DOHH2 (cell line): ENCODE measurements at regions not wholly inside any gene's neighbourhood (a gene's known extent, or its start where the extent isn't known, plus 50 kb on each side); places are given as distances from the start of the nearest gene placed in this dataset.

Source experiments
- H3F3A ChIP-seq: fragments of 200-600 bp; sonication (generic), shearing (Covaris generic); 2 replicates; pipeline ENCODE4 v1.6.0; 2016; ENCODE audit warnings: antibody characterized with exemption, mild to moderate bottlenecking; ENCODE audit not compliant: control insufficient read depth, insufficient read depth
- H3K27ac ChIP-seq: fragments of 200-600 bp; sonication (generic); 2 replicates; pipeline ENCODE4 v1.5.1; 2014; ENCODE audit warnings: low read depth, mild to moderate bottlenecking, low read length, moderate library complexity
- H3K27me3 ChIP-seq: fragments of 200-600 bp; sonication (generic); 2 replicates; pipeline ENCODE4 v1.6.1; 2014; ENCODE audit warnings: mild to moderate bottlenecking, low read length, mixed read lengths; ENCODE audit not compliant: control insufficient read depth
- H3K36me3 ChIP-seq: fragments of 200-600 bp; sonication (generic); 2 replicates; pipeline ENCODE4 v1.6.1; 2014; ENCODE audit warnings: mild to moderate bottlenecking, low read length, moderate library complexity, mixed read lengths; ENCODE audit not compliant: control insufficient read depth
- H3K4me1 ChIP-seq: fragments of 200-600 bp; sonication (generic); 2 replicates; pipeline ENCODE4 v1.6.1; 2014; ENCODE audit warnings: mild to moderate bottlenecking, low read length, mixed read lengths; ENCODE audit not compliant: control insufficient read depth
- H3K4me2 ChIP-seq: fragments of 200-600 bp; sonication (generic); 2 replicates; pipeline ENCODE4 v1.6.0; 2014; ENCODE audit warnings: mild to moderate bottlenecking, low read length, moderate library complexity
- H3K4me3 ChIP-seq: fragments of 200-600 bp; sonication (generic); 2 replicates; pipeline ENCODE4 v1.5.1; 2014; ENCODE audit warnings: mild to moderate bottlenecking, low read length, mixed read lengths
- H3K79me2 ChIP-seq: fragments of 200-600 bp; sonication (generic); 2 replicates; pipeline ENCODE4 v1.6.1; 2014; ENCODE audit warnings: mild to moderate bottlenecking, low read length, mixed read lengths; ENCODE audit not compliant: control insufficient read depth
- H3K9me2 ChIP-seq: fragments of 200-600 bp; sonication (generic); replicated peaks from 2 replicates; pipeline ENCODE4 v1.6.1; 2014; ENCODE audit warnings: mild to moderate bottlenecking, low read length, mixed read lengths; ENCODE audit not compliant: control insufficient read depth
- H3K9me3 ChIP-seq: fragments of 200-600 bp; sonication (generic); 2 replicates; pipeline ENCODE4 v1.6.1; 2014; ENCODE audit warnings: antibody characterized with exemption, low read length, mixed read lengths; ENCODE audit not compliant: control insufficient read depth, insufficient read depth
- H4K20me1 ChIP-seq: fragments of 200-600 bp; sonication (generic); 2 replicates; pipeline ENCODE4 v1.6.0; 2014; ENCODE audit warnings: low read depth, mild to moderate bottlenecking, antibody characterized with exemption, low read length, moderate library complexity; ENCODE audit not compliant: control insufficient read depth, insufficient read depth
- EZH2phosphoT487 ChIP-seq: fragments of 200-600 bp; sonication (generic); IDR thresholded peaks from 2 replicates; pipeline ENCODE4 v1.6.1; 2017; ENCODE audit warnings: borderline replicate concordance, mild to moderate bottlenecking, antibody characterized with exemption, low read length, moderate library complexity, mixed read lengths
- TF ChIP-seq, protein P1 (sequence below): fragments of 200-600 bp; sonication (generic); IDR thresholded peaks from one replicate; pipeline ENCODE4 v1.5.1; 2014; ENCODE audit warnings: antibody characterized with exemption, mild to moderate bottlenecking, low read depth, low read length; ENCODE audit not compliant: poor library complexity, severe bottlenecking

DNA sequence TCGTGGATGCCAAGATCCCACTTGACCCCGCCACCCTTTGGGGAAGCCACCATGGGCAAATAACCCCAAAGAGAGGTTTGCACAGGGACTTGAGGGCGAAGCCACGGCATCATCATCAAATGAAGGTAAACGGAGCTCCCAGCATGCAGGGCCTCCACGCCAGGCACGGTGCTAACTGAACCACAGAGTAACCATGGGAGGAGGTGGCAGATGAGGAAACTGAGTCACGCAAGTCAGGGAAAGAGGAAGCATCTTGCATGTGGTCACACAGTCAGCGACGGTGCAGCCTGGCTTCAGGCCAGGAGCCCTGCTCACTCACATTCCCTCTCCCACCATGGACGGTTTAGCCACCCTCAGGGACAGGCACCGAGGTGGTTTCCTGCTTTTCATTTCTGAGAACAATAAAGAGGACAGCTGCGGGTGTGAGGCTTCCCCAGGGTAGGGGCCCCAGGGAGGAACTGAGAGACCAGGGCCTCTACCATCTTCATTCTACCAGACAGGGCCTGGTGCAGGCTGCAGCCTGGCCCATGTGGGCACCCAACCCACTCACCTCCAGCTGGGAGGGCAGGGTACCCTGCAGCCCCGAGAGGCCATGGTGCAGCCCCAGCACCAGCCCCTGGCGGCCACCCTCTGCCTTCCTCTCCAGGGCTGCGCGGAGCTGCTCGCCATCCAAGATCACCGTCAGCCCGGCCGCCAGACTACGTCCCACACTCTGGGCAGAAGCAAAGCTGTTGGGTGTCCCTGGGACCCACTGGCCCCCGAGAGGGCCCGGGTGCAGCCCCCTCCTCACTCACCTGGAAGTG, 78.3 kb downstream of the RMI2 start:
- no peaks in the 10 kb centered on the region for H3K27me3 ChIP-seq
- H3K36me3 ChIP-seq, result no peaks in the 10 kb centered on the region
- H3K9me2 ChIP-seq, result no peaks in the 10 kb centered on the region
- no peak overlapping the region for H3K4me2 ChIP-seq
- H3K4me1 ChIP-seq, result peaks cover 5% of the 10 kb centered on the region
- H4K20me1 ChIP-seq, result no peaks in the 10 kb centered on the region
- no peaks in the 10 kb centered on the region for H3K79me2 ChIP-seq
- no peak overlapping the region for H3K4me3 ChIP-seq
- H3K27ac ChIP-seq, result no peak overlapping the region
- H3K9me3 ChIP-seq, result no peaks in the 10 kb centered on the region
- H3F3A ChIP-seq, result no peaks in the 10 kb centered on the region
- no peak for TF ChIP-seq EZH2phosphoT487
- TF ChIP-seq, protein P1, sequence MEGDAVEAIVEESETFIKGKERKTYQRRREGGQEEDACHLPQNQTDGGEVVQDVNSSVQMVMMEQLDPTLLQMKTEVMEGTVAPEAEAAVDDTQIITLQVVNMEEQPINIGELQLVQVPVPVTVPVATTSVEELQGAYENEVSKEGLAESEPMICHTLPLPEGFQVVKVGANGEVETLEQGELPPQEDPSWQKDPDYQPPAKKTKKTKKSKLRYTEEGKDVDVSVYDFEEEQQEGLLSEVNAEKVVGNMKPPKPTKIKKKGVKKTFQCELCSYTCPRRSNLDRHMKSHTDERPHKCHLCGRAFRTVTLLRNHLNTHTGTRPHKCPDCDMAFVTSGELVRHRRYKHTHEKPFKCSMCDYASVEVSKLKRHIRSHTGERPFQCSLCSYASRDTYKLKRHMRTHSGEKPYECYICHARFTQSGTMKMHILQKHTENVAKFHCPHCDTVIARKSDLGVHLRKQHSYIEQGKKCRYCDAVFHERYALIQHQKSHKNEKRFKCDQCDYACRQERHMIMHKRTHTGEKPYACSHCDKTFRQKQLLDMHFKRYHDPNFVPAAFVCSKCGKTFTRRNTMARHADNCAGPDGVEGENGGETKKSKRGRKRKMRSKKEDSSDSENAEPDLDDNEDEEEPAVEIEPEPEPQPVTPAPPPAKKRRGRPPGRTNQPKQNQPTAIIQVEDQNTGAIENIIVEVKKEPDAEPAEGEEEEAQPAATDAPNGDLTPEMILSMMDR, result no peak

DNA sequence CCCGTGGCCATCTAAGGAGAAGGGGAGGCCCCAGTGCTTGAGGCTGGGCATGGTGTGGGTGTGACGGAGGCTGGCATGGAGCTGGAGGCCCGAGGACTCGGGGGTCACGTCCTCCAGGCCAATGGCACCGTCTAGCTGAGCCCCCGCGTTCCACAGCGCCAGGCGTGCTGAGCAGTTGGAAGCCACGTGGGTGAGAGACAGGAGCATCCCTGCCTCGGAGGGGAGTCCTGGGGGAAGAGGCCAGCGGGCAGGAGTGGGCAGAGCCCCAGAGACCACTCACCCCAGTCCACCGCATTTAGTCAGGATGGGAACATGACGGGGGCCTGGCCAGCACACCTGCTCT, 78.8 kb downstream of the RMI2 start:
- H3K9me2 ChIP-seq, result no peaks in the 10 kb centered on the region
- no peak overlapping the region for H3K4me2 ChIP-seq
- H3K4me1 ChIP-seq, result peaks cover 5% of the 10 kb centered on the region
- no peaks in the 10 kb centered on the region for H3K36me3 ChIP-seq
- H4K20me1 ChIP-seq, result no peaks in the 10 kb centered on the region
- TF ChIP-seq, protein P1, result no peak
- no peak for TF ChIP-seq EZH2phosphoT487
- no peaks in the 10 kb centered on the region for H3K9me3 ChIP-seq
- no peaks in the 10 kb centered on the region for H3K79me2 ChIP-seq
- no peak overlapping the region for H3K27ac ChIP-seq
- no peak overlapping the region for H3K4me3 ChIP-seq
- H3K27me3 ChIP-seq, result no peaks in the 10 kb centered on the region
- no peaks in the 10 kb centered on the region for H3F3A ChIP-seq

DNA sequence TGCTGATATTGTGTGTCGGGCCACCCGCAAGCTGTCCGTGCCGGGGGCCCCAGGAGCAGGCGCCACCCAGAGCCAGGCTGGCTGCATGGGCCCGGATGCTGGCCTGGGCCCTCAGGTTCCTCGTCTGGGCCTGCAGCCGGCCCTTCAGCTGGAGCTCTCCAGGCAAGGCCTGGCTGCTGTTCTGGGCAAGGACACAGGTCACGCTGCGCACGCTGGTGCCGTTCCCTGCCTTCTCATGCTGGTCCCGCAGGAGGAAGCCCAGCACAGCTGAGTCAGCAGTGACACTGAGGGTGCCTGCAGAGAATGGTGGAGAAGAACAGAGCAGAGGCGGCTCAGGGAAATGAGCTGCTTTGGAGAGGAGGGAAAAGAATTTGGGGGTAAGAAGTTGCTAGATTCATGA, 79.9 kb downstream of the RMI2 start:
- Histone ChIP-seq H3K27ac (no peak overlapping the region), H4K20me1 (no peaks in the 10 kb centered on the region), H3K4me1 (peaks cover 5% of the 10 kb centered on the region), H3K36me3 (no peaks in the 10 kb centered on the region), H3F3A (no peaks in the 10 kb centered on the region), H3K4me3 (no peak overlapping the region), H3K79me2 (no peaks in the 10 kb centered on the region), H3K27me3 (no peaks in the 10 kb centered on the region), H3K4me2 (no peak overlapping the region), H3K9me2 (no peaks in the 10 kb centered on the region), H3K9me3 (no peaks in the 10 kb centered on the region)
- TF ChIP-seq, protein P1, result no peak
